ENCODE measurements at regions not wholly inside any gene's neighbourhood (a gene's known extent, or its start where the extent isn't known, plus 50 kb on each side); places are given as distances from the start of the nearest gene placed in this dataset.
A peak's percentile ranks its signal among the peaks of the same experiment; 100 is the strongest.

- Histone ChIP-seq H3K9me3 (ENCODE audit: low read depth, low read length) (no peaks in the 10 kb centered on the region), H3K36me3 (ENCODE audit: insufficient read depth, low read length) (no peaks in the 10 kb centered on the region), H3K79me2 (ENCODE audit: insufficient read depth, low read length) (no peaks in the 10 kb centered on the region), H3K4me3 (ENCODE audit: insufficient read depth, low read length) (no peak overlapping the region), H2AFZ (ENCODE audit: low read length) (no peak overlapping the region), H3K4me1 (ENCODE audit: insufficient read depth, low read length) (peaks cover 37% of the 10 kb centered on the region), H3K27me3 (ENCODE audit: insufficient read depth, low read length) (no peaks in the 10 kb centered on the region), H3K4me2 (ENCODE audit: insufficient read depth, low read length) (no peak overlapping the region), H3K27ac (ENCODE audit: low read depth, low read length) (peak overlapping the region; percentile 28), H4K20me1 (ENCODE audit: insufficient read depth, low read length) (no peaks in the 10 kb centered on the region)
- no peak for DNase-seq (ENCODE audit: insufficient read length, low spot score, missing footprints)
- TF ChIP-seq CTCF (IDR thresholded peaks at IDR 0.05; ENCODE audit: extremely low read depth, low read depth, low read length): no peak
Measured at GRCh38 chr2:215742021-215742420, 271.3 kb downstream of the MREG start.

DNA sequence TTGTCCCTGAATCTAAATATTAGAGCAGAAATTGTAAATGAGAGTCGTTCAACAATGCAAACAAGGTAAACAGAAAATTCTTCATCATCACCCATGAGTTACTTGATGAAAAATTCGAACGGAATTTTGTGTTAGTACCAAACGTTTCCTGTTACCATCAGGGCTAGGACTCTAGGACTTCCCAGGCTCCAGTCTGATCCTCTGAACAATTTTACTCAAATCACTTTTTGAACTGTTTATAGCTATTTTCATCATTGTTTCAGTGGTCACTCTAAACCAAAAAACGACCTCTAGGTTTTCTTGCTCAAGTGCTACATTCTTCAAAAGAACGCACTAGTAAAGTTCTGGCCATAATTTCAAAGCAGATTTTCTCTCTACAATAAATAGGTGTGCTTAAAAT lies 273.3 kb downstream of the MREG start:
- Histone ChIP-seq H4K20me1 (ENCODE audit: insufficient read depth, low read length) (no peaks in the 10 kb centered on the region), H3K27ac (ENCODE audit: low read depth, low read length) (peak overlapping the region; percentile 24), H3K4me3 (ENCODE audit: insufficient read depth, low read length) (no peak overlapping the region), H3K4me2 (ENCODE audit: insufficient read depth, low read length) (no peak overlapping the region), H2AFZ (ENCODE audit: low read length) (no peak overlapping the region), H3K9me3 (ENCODE audit: low read depth, low read length) (no peaks in the 10 kb centered on the region), H3K4me1 (ENCODE audit: insufficient read depth, low read length) (peaks cover 35% of the 10 kb centered on the region), H3K27me3 (ENCODE audit: insufficient read depth, low read length) (no peaks in the 10 kb centered on the region), H3K79me2 (ENCODE audit: insufficient read depth, low read length) (no peaks in the 10 kb centered on the region), H3K36me3 (ENCODE audit: insufficient read depth, low read length) (no peaks in the 10 kb centered on the region)
- TF ChIP-seq CTCF (IDR thresholded peaks at IDR 0.05; ENCODE audit: extremely low read depth, low read depth, low read length): no peak
- DNase-seq (ENCODE audit: insufficient read length, low spot score, missing footprints): no peak

DNA sequence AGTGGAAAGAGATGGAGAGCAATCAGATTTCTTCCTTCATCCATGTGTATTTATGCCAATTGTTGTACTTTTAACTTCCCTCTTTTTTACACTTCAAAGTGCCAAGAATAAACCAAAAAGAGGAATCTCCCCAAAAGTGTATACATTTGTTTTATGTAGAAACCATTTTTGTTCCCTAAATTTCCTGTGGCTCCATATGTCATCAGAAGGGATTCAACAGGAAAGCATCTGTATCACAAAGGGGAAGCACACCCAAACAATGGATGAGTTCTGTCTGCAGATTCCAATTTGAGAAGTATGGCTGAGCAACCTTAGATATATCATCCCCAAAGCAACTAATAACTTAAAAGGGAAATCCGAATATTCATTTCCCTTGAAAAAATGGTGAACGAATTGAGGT lies 275.0 kb downstream of the MREG start:
- Histone ChIP-seq H2AFZ (ENCODE audit: low read length) (no peak overlapping the region), H3K9me3 (ENCODE audit: low read depth, low read length) (no peaks in the 10 kb centered on the region), H3K4me3 (ENCODE audit: insufficient read depth, low read length) (no peak overlapping the region), H3K36me3 (ENCODE audit: insufficient read depth, low read length) (no peaks in the 10 kb centered on the region), H3K27me3 (ENCODE audit: insufficient read depth, low read length) (no peaks in the 10 kb centered on the region), H3K27ac (ENCODE audit: low read depth, low read length) (no peak overlapping the region), H3K79me2 (ENCODE audit: insufficient read depth, low read length) (no peaks in the 10 kb centered on the region), H4K20me1 (ENCODE audit: insufficient read depth, low read length) (no peaks in the 10 kb centered on the region), H3K4me2 (ENCODE audit: insufficient read depth, low read length) (no peak overlapping the region), H3K4me1 (ENCODE audit: insufficient read depth, low read length) (peaks cover 35% of the 10 kb centered on the region)
- TF ChIP-seq CTCF (IDR thresholded peaks at IDR 0.05; ENCODE audit: extremely low read depth, low read depth, low read length): no peak
- DNase-seq (ENCODE audit: insufficient read length, low spot score, missing footprints): no peak

DNA sequence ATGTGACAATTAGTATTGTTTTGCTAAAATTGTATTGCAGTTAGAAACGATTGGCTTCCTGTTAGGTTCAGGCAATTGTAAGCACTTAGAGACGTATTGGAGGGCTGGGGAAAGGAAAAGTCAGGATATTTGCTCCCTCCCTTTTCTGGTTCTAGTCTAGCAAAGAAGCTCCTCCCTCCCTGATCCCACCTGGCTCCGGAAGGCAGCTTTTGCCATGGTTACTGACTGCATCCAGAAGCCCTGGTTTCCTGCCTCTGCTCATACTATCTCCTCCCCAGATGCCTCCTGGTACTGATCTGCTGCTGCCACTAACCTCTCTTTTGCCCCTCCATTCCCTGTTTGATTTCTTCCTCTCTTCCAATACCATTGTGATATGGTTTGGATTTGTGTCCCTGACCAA lies 275.9 kb downstream of the MREG start:
- Histone ChIP-seq H3K4me2 (ENCODE audit: insufficient read depth, low read length) (no peak overlapping the region), H3K4me1 (ENCODE audit: insufficient read depth, low read length) (peaks cover 33% of the 10 kb centered on the region), H2AFZ (ENCODE audit: low read length) (peak overlapping the region; percentile 63), H3K27me3 (ENCODE audit: insufficient read depth, low read length) (no peaks in the 10 kb centered on the region), H3K9me3 (ENCODE audit: low read depth, low read length) (no peaks in the 10 kb centered on the region), H4K20me1 (ENCODE audit: insufficient read depth, low read length) (no peaks in the 10 kb centered on the region), H3K36me3 (ENCODE audit: insufficient read depth, low read length) (no peaks in the 10 kb centered on the region), H3K4me3 (ENCODE audit: insufficient read depth, low read length) (no peak overlapping the region), H3K27ac (ENCODE audit: low read depth, low read length) (peak overlapping the region; percentile 58), H3K79me2 (ENCODE audit: insufficient read depth, low read length) (no peaks in the 10 kb centered on the region)
- DNase-seq (ENCODE audit: insufficient read length, low spot score, missing footprints): no peak
- no peak for TF ChIP-seq CTCF (IDR thresholded peaks at IDR 0.05; ENCODE audit: extremely low read depth, low read depth, low read length)

All from osteoblast (primary cell).